Smooth muscle cell (in vitro differentiated cells): ENCODE measurements at regions not wholly inside any gene's neighbourhood (a gene's known extent, or its start where the extent isn't known, plus 50 kb on each side); places are given as distances from the start of the nearest gene placed in this dataset.

Experiments used
- DNase-seq: peaks from one replicate; lab custom pipeline; 2025; ENCODE audit not compliant: unreplicated experiment; lab: John Stamatoyannopoulos, UW
- H2AFZ ChIP-seq: fragments of 200-600 bp; sonication (generic); 2 replicates; pipeline ENCODE4 v1.6.0; 2016; ENCODE audit warnings: antibody characterized with exemption, low read depth, mild to moderate bottlenecking
- H3F3A ChIP-seq: fragments of 200-600 bp; sonication (generic); 2 replicates; pipeline ENCODE4 v1.6.0; 2017; ENCODE audit warnings: antibody characterized with exemption, low read depth
- H3K27ac ChIP-seq: fragments of 200-600 bp; sonication (generic); 2 replicates; pipeline ENCODE4 v1.5.1; 2016; ENCODE audit warnings: low read depth, mild to moderate bottlenecking
- H3K27me3 ChIP-seq: fragments of 200-600 bp; sonication (generic); 2 replicates; pipeline ENCODE4 v1.6.1; 2016; ENCODE audit warnings: low read depth, mild to moderate bottlenecking
- H3K36me3 ChIP-seq: fragments of 200-600 bp; sonication (generic); 2 replicates; pipeline ENCODE4 v1.5.1; 2016; ENCODE audit warnings: low read depth
- H3K4me1 ChIP-seq: fragments of 200-600 bp; sonication (generic); 2 replicates; pipeline ENCODE4 v1.5.1; 2016; ENCODE audit warnings: low read depth
- H3K4me2 ChIP-seq: fragments of 200-600 bp; sonication (generic); 2 replicates; pipeline ENCODE4 v1.6.0; 2016; ENCODE audit warnings: mild to moderate bottlenecking
- H3K4me3 ChIP-seq: fragments of 200-600 bp; sonication (generic); 2 replicates; pipeline ENCODE4 v1.5.1; 2016; ENCODE audit warnings: mild to moderate bottlenecking
- H3K79me2 ChIP-seq: fragments of 200-600 bp; sonication (generic); 2 replicates; pipeline ENCODE4 v1.6.0; 2016; ENCODE audit warnings: low read depth, mild to moderate bottlenecking
- H3K9ac ChIP-seq: fragments of 200-600 bp; sonication (generic); 2 replicates; pipeline ENCODE4 v1.6.0; 2016; ENCODE audit warnings: low read depth
- H3K9me3 ChIP-seq: fragments of 200-600 bp; sonication (generic); replicated peaks from 2 replicates; pipeline ENCODE4 v1.5.1; 2016; ENCODE audit warnings: low read depth
- H4K20me1 ChIP-seq: fragments of 200-600 bp; sonication (generic); 2 replicates; pipeline ENCODE4 v1.6.0; 2016; ENCODE audit warnings: low read depth
- WGBS: methylation state at CpG from one replicate; pipeline ENCODE4 v1.1.7; 2016; ENCODE audit warnings: low lambda C conversion rate; 5-methylcytosine and 5-hydroxymethylcytosine counted together
- TF ChIP-seq, protein P1 (sequence below): fragments of 200-600 bp; sonication (generic); IDR thresholded peaks from 2 replicates; pipeline ENCODE4 v1.5.1; 2017; ENCODE audit warnings: borderline replicate concordance, mild to moderate bottlenecking, antibody characterized with exemption; ENCODE audit not compliant: insufficient read depth, poor library complexity, severe bottlenecking

DNA sequence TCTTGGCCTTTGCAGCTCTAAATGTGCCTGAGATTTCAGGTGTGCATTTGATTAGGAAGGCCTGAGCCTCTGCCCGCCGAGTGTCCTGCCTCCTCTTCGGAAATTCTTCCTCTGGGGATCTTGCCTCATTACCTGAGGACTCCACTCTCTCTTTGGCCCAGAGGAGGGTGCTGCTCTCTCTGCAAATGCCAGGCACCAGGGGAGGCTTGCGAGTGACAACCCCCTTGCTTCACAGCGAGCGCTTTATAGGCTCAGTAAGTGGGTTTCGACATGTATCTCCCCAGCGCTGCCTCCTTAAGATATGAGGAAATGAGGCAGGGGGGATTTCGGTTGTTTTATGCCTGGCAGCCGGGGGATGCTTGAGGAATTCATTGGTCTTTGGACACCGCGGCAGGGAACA, 423.9 kb downstream of the GLRX3 start:
- H3K4me3 ChIP-seq = no peak overlapping the region
- 83% methylated on average over 12 of the region's 12 CpGs for WGBS

DNA sequence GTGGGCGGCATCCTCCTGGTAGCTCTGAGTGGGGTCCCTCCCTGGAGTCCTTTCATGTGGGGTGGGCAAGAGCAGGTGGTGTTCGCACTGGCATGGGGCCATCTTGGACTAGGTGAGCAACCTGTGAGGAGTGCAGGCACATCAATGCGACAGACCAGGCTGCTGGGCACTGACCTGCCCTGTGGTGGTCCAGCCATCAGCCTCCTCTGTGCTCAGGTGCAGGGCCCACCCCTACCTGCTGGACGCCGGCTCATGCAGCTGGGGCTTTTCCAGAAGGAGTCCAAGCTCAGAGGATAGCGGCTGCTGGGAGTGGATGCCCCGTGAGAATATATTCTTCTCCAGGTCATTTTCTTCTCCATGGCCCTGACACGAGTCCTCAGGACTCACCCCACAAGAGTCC, 424.4 kb downstream of the GLRX3 start:
- H3K27ac ChIP-seq = no peak overlapping the region
- H2AFZ ChIP-seq = no peak overlapping the region
- no peaks in the 10 kb centered on the region for H3K27me3 ChIP-seq
- DNase-seq = no peak
- TF ChIP-seq, protein P1, sequence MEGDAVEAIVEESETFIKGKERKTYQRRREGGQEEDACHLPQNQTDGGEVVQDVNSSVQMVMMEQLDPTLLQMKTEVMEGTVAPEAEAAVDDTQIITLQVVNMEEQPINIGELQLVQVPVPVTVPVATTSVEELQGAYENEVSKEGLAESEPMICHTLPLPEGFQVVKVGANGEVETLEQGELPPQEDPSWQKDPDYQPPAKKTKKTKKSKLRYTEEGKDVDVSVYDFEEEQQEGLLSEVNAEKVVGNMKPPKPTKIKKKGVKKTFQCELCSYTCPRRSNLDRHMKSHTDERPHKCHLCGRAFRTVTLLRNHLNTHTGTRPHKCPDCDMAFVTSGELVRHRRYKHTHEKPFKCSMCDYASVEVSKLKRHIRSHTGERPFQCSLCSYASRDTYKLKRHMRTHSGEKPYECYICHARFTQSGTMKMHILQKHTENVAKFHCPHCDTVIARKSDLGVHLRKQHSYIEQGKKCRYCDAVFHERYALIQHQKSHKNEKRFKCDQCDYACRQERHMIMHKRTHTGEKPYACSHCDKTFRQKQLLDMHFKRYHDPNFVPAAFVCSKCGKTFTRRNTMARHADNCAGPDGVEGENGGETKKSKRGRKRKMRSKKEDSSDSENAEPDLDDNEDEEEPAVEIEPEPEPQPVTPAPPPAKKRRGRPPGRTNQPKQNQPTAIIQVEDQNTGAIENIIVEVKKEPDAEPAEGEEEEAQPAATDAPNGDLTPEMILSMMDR = no peak
- no peaks in the 10 kb centered on the region for H3F3A ChIP-seq
- H3K4me3 ChIP-seq = no peak overlapping the region
- H4K20me1 ChIP-seq = no peaks in the 10 kb centered on the region
- H3K9ac ChIP-seq = no peak overlapping the region
- H3K9me3 ChIP-seq = no peaks in the 10 kb centered on the region
- H3K36me3 ChIP-seq = no peaks in the 10 kb centered on the region
- H3K79me2 ChIP-seq = no peaks in the 10 kb centered on the region
- H3K4me1 ChIP-seq = no peaks in the 10 kb centered on the region
- no peak overlapping the region for H3K4me2 ChIP-seq
- 97% methylated on average over 8 of the region's 8 CpGs for WGBS

More for the DNA sequence above, 423.9 kb downstream of the GLRX3 start:
- Histone ChIP-seq H3K4me2 (no peak overlapping the region), H3K27ac (no peak overlapping the region), H3K36me3 (no peaks in the 10 kb centered on the region), H4K20me1 (no peaks in the 10 kb centered on the region), H3F3A (no peaks in the 10 kb centered on the region), H3K79me2 (no peaks in the 10 kb centered on the region), H3K9me3 (no peaks in the 10 kb centered on the region), H3K27me3 (no peaks in the 10 kb centered on the region), H2AFZ (no peak overlapping the region), H3K9ac (no peak overlapping the region), H3K4me1 (no peaks in the 10 kb centered on the region)
- TF ChIP-seq, protein P1 = no peak
- DNase-seq = no peak

DNA sequence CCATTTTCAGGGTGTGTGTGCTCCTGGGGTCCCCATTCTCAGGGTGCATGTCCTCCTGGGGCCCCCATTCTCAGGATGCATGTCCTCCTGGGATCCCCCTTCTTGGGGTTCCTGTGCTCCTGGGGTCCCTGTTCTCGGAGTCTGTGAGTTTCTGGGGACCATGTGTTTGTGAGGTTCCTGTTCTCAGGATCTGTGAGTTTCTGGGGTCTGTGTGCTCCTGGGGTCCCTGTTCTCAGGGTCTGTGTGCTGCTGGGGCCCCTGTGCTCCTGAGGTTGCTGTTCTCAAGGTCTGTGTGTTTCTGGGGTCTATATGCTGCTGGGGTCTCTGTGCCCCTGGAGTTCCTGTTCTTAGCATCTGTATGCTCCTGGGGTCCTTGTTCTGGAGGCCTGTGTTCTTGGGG, 425.5 kb downstream of the GLRX3 start:
- Histone ChIP-seq H3K27ac (no peak overlapping the region), H3K4me1 (no peaks in the 10 kb centered on the region), H3K79me2 (no peaks in the 10 kb centered on the region), H4K20me1 (no peaks in the 10 kb centered on the region), H3K27me3 (no peaks in the 10 kb centered on the region), H3K4me2 (no peak overlapping the region), H3F3A (no peaks in the 10 kb centered on the region), H3K9ac (no peak overlapping the region), H2AFZ (no peak overlapping the region), H3K4me3 (no peak overlapping the region), H3K9me3 (no peaks in the 10 kb centered on the region), H3K36me3 (no peaks in the 10 kb centered on the region)
- TF ChIP-seq, protein P1 = no peak
- DNase-seq = no peak
- 82% methylated on average over 1 of the region's 1 CpG for WGBS

DNA sequence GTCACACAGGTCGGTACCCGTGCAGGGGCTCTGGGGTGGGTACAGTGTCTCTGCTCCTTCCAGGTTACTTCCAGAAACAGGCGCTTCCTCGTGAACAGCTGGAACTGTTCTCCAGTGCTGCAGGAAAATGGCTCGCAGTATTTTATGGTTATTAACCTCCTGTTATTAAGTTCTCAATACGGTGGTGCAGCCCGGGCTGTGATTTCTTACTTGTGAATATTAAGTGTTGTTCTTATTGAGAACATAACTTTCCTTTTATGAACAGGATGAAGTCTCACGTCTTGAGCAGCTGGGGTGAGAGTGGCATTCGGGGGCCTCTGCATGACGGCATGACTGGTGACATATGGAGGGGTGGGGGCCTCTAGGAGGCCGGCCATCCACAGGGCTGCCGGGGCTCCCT, 430.8 kb downstream of the GLRX3 start:
- Histone ChIP-seq H3K9me3 (no peaks in the 10 kb centered on the region), H3K36me3 (no peaks in the 10 kb centered on the region), H3K4me3 (no peak overlapping the region), H2AFZ (no peak overlapping the region), H3F3A (no peaks in the 10 kb centered on the region), H3K4me2 (no peak overlapping the region), H3K79me2 (no peaks in the 10 kb centered on the region), H3K9ac (no peak overlapping the region), H3K4me1 (no peaks in the 10 kb centered on the region), H3K27me3 (no peaks in the 10 kb centered on the region), H3K27ac (no peak overlapping the region), H4K20me1 (no peaks in the 10 kb centered on the region)
- 93% methylated on average over 12 of the region's 12 CpGs for WGBS
- DNase-seq = no peak
- TF ChIP-seq, protein P1 = no peak
